ENCODE measurements at regions not wholly inside any gene's neighbourhood (a gene's known extent, or its start where the extent isn't known, plus 50 kb on each side); places are given as distances from the start of the nearest gene placed in this dataset.

GRCh38 chr2:215504547-215504946 lies 68.7 kb upstream of the FN1 start:
- no peaks in the 10 kb centered on the region for H3K36me3 ChIP-seq
- TF ChIP-seq CTCF (IDR thresholded peaks at IDR 0.05): no peak
- peaks cover 38 to 39% of the 10 kb centered on the region in 2 experiments for H3K4me1 ChIP-seq (ENCODE audit: control insufficient read depth in 1 of 2, insufficient read depth in 1 of 2, low read depth in 1 of 2, low read length in 1 of 2)
- H3K4me3 ChIP-seq (ENCODE audit: low read depth in 1 of 2, low read length in 1 of 2): no peak overlapping the region
- no peaks in the 10 kb centered on the region for H3K9me3 ChIP-seq
- H3K27me3 ChIP-seq: no peaks in the 10 kb centered on the region
- no peak overlapping the region for H3K27ac ChIP-seq

- Histone ChIP-seq H3K4me1 (ENCODE audit: control insufficient read depth in 1 of 2, insufficient read depth in 1 of 2, low read depth in 1 of 2, low read length in 1 of 2) (peaks cover 38 to 39% of the 10 kb centered on the region in 2 experiments), H3K9me3 (no peaks in the 10 kb centered on the region), H3K4me3 (ENCODE audit: low read depth in 1 of 2, low read length in 1 of 2) (no peak overlapping the region), H3K27me3 (no peaks in the 10 kb centered on the region), H3K27ac (no peak overlapping the region), H3K36me3 (no peaks in the 10 kb centered on the region)
- no peak for TF ChIP-seq CTCF (IDR thresholded peaks at IDR 0.05)
Observed at GRCh38 chr2:215503381-215503780, 67.5 kb upstream of the FN1 start.

GRCh38 chr2:215500466-215500865 lies 64.6 kb upstream of the FN1 start:
- Histone ChIP-seq H3K9me3 (no peaks in the 10 kb centered on the region), H3K27ac (no peak overlapping the region), H3K27me3 (no peaks in the 10 kb centered on the region), H3K36me3 (no peaks in the 10 kb centered on the region), H3K4me3 (ENCODE audit: low read depth in 1 of 2, low read length in 1 of 2) (no peak overlapping the region), H3K4me1 (ENCODE audit: control insufficient read depth in 1 of 2, insufficient read depth in 1 of 2, low read depth in 1 of 2, low read length in 1 of 2) (peaks cover 13 to 15% of the 10 kb centered on the region in 2 experiments)
- TF ChIP-seq CTCF (IDR thresholded peaks at IDR 0.05): no peak

GRCh38 chr2:215499331-215499730 lies 63.5 kb upstream of the FN1 start:
- no peaks in the 10 kb centered on the region for H3K27me3 ChIP-seq
- no peaks in the 10 kb centered on the region for H3K9me3 ChIP-seq
- H3K36me3 ChIP-seq: no peaks in the 10 kb centered on the region
- no peak for TF ChIP-seq CTCF (IDR thresholded peaks at IDR 0.05)
- H3K4me1 ChIP-seq (ENCODE audit: control insufficient read depth in 1 of 2, insufficient read depth in 1 of 2, low read depth in 1 of 2, low read length in 1 of 2): peaks cover 1 to 3% of the 10 kb centered on the region in 2 experiments
- no peak overlapping the region for H3K4me3 ChIP-seq (ENCODE audit: low read depth in 1 of 2, low read length in 1 of 2)
- no peak overlapping the region for H3K27ac ChIP-seq

- no peaks in the 10 kb centered on the region for H3K36me3 ChIP-seq
- H3K4me1 ChIP-seq (ENCODE audit: control insufficient read depth in 1 of 2, insufficient read depth in 1 of 2, low read depth in 1 of 2, low read length in 1 of 2): peaks cover 3% of the 10 kb centered on the region in 2 experiments
- H3K27ac ChIP-seq: no peak overlapping the region
- H3K27me3 ChIP-seq: no peaks in the 10 kb centered on the region
- TF ChIP-seq CTCF (IDR thresholded peaks at IDR 0.05): no peak
- H3K9me3 ChIP-seq: no peaks in the 10 kb centered on the region
- no peak overlapping the region for H3K4me3 ChIP-seq (ENCODE audit: low read depth in 1 of 2, low read length in 1 of 2)
Observed at GRCh38 chr2:215498431-215498830, 62.6 kb upstream of the FN1 start.

GRCh38 chr2:215493376-215493775 lies 57.5 kb upstream of the FN1 start:
- H3K9me3 ChIP-seq: no peaks in the 10 kb centered on the region
- H3K4me3 ChIP-seq (ENCODE audit: low read depth in 1 of 2, low read length in 1 of 2): no peak overlapping the region
- no peaks in the 10 kb centered on the region for H3K27me3 ChIP-seq
- no peak for TF ChIP-seq CTCF (IDR thresholded peaks at IDR 0.05)
- H3K4me1 ChIP-seq (ENCODE audit: control insufficient read depth in 1 of 2, insufficient read depth in 1 of 2, low read depth in 1 of 2, low read length in 1 of 2): peaks cover 0 to 3% of the 10 kb centered on the region in 2 experiments
- H3K36me3 ChIP-seq: no peaks in the 10 kb centered on the region
- no peak overlapping the region for H3K27ac ChIP-seq
